ENCODE measurements at regions not wholly inside any gene's neighbourhood (a gene's known extent, or its start where the extent isn't known, plus 50 kb on each side); places are given as distances from the start of the nearest gene placed in this dataset.

GRCh38 chr16:86945166-86945900, 367.0 kb downstream of the FOXL1 start:
- no peak for TF ChIP-seq CTCF (IDR thresholded peaks at IDR 0.05; ENCODE audit: borderline replicate concordance, extremely low read depth, insufficient read depth)

GRCh38 chr16:86946396-86946795, 368.0 kb downstream of the FOXL1 start:
- intact Hi-C loops (cut with DNase I), result no loop called here
- peak in 4 of 5 donors; percentile 24 to 67 (median 65) for DNase-seq
- Histone ChIP-seq H3K9ac (ENCODE audit: low read length in 3 of 3) (no peak overlapping the region), H3K36me3 (ENCODE audit: control insufficient read depth in 2 of 3, insufficient read depth in 3 of 3, low read length in 3 of 3) (peaks cover 0 to 2% (median 0%) of the 10 kb centered on the region in 3 donors), H3K4me1 (ENCODE audit: control insufficient read depth in 2 of 3, insufficient read depth in 2 of 3, low read depth in 1 of 3, low read length in 3 of 3) (no peaks in the 10 kb centered on the region), H3K9me3 (ENCODE audit: control insufficient read depth in 2 of 3, insufficient read depth in 1 of 3, low read length in 3 of 3) (peaks cover 0 to 4% (median 0%) of the 10 kb centered on the region in 3 donors), H3K27me3 (ENCODE audit: control insufficient read depth, insufficient read depth, low read length) (no peaks in the 10 kb centered on the region), H3K27ac (ENCODE audit: low read depth in 2 of 2, low read length in 2 of 2) (no peak overlapping the region), H3K4me3 (ENCODE audit: low read length in 3 of 3) (no peak overlapping the region)
- no peak for TF ChIP-seq CTCF (IDR thresholded peaks at IDR 0.05; ENCODE audit: borderline replicate concordance, extremely low read depth, insufficient read depth)
- no peak for FAIRE-seq

More at GRCh38 chr16:86945166-86945900, 367.0 kb downstream of the FOXL1 start:
- DNase-seq, result peak in 1 of 5 donors; percentile 29
- no peak overlapping the region for H3K27ac ChIP-seq (ENCODE audit: low read depth in 2 of 2, low read length in 2 of 2)
- H3K27me3 ChIP-seq (ENCODE audit: control insufficient read depth, insufficient read depth, low read length), result no peaks in the 10 kb centered on the region
- no peak overlapping the region for H3K4me3 ChIP-seq (ENCODE audit: low read length in 3 of 3)
- no peaks in the 10 kb centered on the region for H3K36me3 ChIP-seq (ENCODE audit: control insufficient read depth in 2 of 3, insufficient read depth in 3 of 3, low read length in 3 of 3)
- FAIRE-seq, result no peak
- no peak overlapping the region for H3K9ac ChIP-seq (ENCODE audit: low read length in 3 of 3)
- intact Hi-C loops (cut with DNase I), result no loop called here
- H3K9me3 ChIP-seq (ENCODE audit: control insufficient read depth in 2 of 3, insufficient read depth in 1 of 3, low read length in 3 of 3), result peaks cover 0 to 6% (median 0%) of the 10 kb centered on the region in 3 donors
- H3K4me1 ChIP-seq (ENCODE audit: control insufficient read depth in 2 of 3, insufficient read depth in 2 of 3, low read depth in 1 of 3, low read length in 3 of 3), result no peaks in the 10 kb centered on the region

- TF ChIP-seq CTCF (IDR thresholded peaks at IDR 0.05; ENCODE audit: borderline replicate concordance, extremely low read depth, insufficient read depth), result no peak
- no peak overlapping the region for H3K4me3 ChIP-seq (ENCODE audit: low read length in 3 of 3)
- no peaks in the 10 kb centered on the region for H3K27me3 ChIP-seq (ENCODE audit: control insufficient read depth, insufficient read depth, low read length)
- no peak for FAIRE-seq
- intact Hi-C loops (cut with DNase I), result no loop called here
- no peak overlapping the region for H3K27ac ChIP-seq (ENCODE audit: low read depth in 2 of 2, low read length in 2 of 2)
- no peak overlapping the region for H3K9ac ChIP-seq (ENCODE audit: low read length in 3 of 3)
- no peaks in the 10 kb centered on the region for H3K4me1 ChIP-seq (ENCODE audit: control insufficient read depth in 2 of 3, insufficient read depth in 2 of 3, low read depth in 1 of 3, low read length in 3 of 3)
- peak in 1 of 5 donors; percentile 43 for DNase-seq
- H3K9me3 ChIP-seq (ENCODE audit: control insufficient read depth in 2 of 3, insufficient read depth in 1 of 3, low read length in 3 of 3), result peaks cover 0 to 4% (median 0%) of the 10 kb centered on the region in 3 donors
- peaks cover 0 to 2% (median 0%) of the 10 kb centered on the region in 3 donors for H3K36me3 ChIP-seq (ENCODE audit: control insufficient read depth in 2 of 3, insufficient read depth in 3 of 3, low read length in 3 of 3)
These were observed 368.6 kb downstream of the FOXL1 start for GRCh38 chr16:86946981-86947380.

Measured in kidney (tissue), 13 donors.